ENCODE measurements at regions not wholly inside any gene's neighbourhood (a gene's known extent, or its start where the extent isn't known, plus 50 kb on each side); places are given as distances from the start of the nearest gene placed in this dataset.

DNA sequence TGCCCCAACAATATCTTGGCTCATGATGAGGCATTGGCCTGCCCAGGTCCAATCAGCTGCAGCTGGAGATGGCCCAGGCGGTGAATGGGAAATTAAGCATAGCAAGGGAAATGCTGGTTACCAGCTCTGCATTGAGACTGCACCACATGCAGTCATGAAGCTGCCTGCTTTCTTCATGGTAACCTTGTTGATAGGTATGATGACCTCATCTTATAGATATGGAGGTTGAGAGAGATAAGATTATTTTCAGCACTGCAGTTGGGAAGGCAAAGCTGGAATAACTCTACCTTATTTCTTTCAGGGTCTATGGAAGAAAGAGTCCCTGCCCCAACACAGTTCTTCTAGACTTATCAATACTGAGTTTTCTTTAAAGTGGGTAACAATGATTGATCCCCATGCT, 180.1 kb downstream of the ICE1 start:
- TF ChIP-seq POLR2AphosphoS5 (IDR thresholded peaks at IDR 0.05; ENCODE audit: low read depth, low read length) (no peak), POLR2A (IDR thresholded peaks at IDR 0.05; ENCODE audit: low read depth, low read length) (no peak)

Measured in GM12892 (cell line).